ENCODE measurements at regions not wholly inside any gene's neighbourhood (a gene's known extent, or its start where the extent isn't known, plus 50 kb on each side); places are given as distances from the start of the nearest gene placed in this dataset.

GRCh38 chr12:19058235-19059021 lies 71.1 kb upstream of the PLEKHA5 start:
- Histone ChIP-seq H3K4me3 (ENCODE audit: control extremely low read depth in 1 of 5, extremely low read depth in 1 of 5, insufficient read depth in 1 of 5, low read depth in 2 of 5, low read length in 4 of 5) (no peak overlapping the region), H3K36me3 (replicated peaks in 1 of 2; ENCODE audit: control extremely low read depth in 1 of 2, control insufficient read depth in 1 of 2, extremely low read depth in 1 of 2, insufficient read depth in 2 of 2, low read length in 1 of 2) (no peaks in the 10 kb centered on the region), H3K79me2 (ENCODE audit: control insufficient read depth, insufficient read depth, low read length) (no peaks in the 10 kb centered on the region), H3K9me3 (ENCODE audit: control extremely low read depth in 1 of 3, control insufficient read depth in 2 of 3, insufficient read depth in 1 of 3, low read length in 2 of 3) (peaks cover 0 to under 1% (median 0%) of the 10 kb centered on the region in 3 donors), H3K27ac (ENCODE audit: low read length in 2 of 2) (no peak overlapping the region), H3K27me3 (replicated peaks in 1 of 4; ENCODE audit: control extremely low read depth in 1 of 4, control insufficient read depth in 3 of 4, insufficient read depth in 4 of 4, low read length in 3 of 4) (no peaks in the 10 kb centered on the region), H3K4me2 (replicated peaks; ENCODE audit: low read depth, low read length, poor library complexity, severe bottlenecking) (no peak overlapping the region), H4K20me1 (ENCODE audit: control insufficient read depth, insufficient read depth, low read length, poor library complexity, severe bottlenecking) (no peaks in the 10 kb centered on the region), H3K4me1 (ENCODE audit: control insufficient read depth in 2 of 2, insufficient read depth in 2 of 2, low read length in 2 of 2) (no peaks in the 10 kb centered on the region), H3K9ac (ENCODE audit: low read length) (no peak overlapping the region), H2AFZ (ENCODE audit: insufficient read depth, low read depth, low read length, poor library complexity, severe bottlenecking) (no peak overlapping the region)
- no peak for ATAC-seq (ENCODE audit: low read depth)
- Mint-ChIP-seq H3K4me1 (no peaks in the 10 kb centered on the region), H3K27ac (no peak overlapping the region), H3K27me3 (no peaks in the 10 kb centered on the region), H3K9me3 (ENCODE audit: insufficient read depth) (peaks cover 2% of the 10 kb centered on the region), H3K4me3 (no peak overlapping the region)
- intact Hi-C loops (cut with micrococcal nuclease), result no loop called here
- ChIA-PET POLR2A (no interaction called here), CTCF (no interaction called here)
- DNase-seq, result no peak
- no peak for TF ChIP-seq EZH2 (IDR thresholded peaks at IDR 0.05; ENCODE audit: borderline replicate concordance, insufficient read depth, low read depth, low read length, poor library complexity, severe bottlenecking)
- TF ChIP-seq CTCF (IDR thresholded peaks at IDR 0.05), result no peak
- 60% methylated on average over 3 of the region's 5 CpGs for WGBS (ENCODE audit: insufficient coverage)

- no CpG with 5 or more reads among the region's 2 CpGs for WGBS (ENCODE audit: insufficient coverage)
- no peak for TF ChIP-seq CTCF (IDR thresholded peaks at IDR 0.05)
- TF ChIP-seq EZH2 (IDR thresholded peaks at IDR 0.05; ENCODE audit: borderline replicate concordance, insufficient read depth, low read depth, low read length, poor library complexity, severe bottlenecking), result no peak
- H3K4me1 Mint-ChIP-seq, result no peaks in the 10 kb centered on the region
- ATAC-seq (ENCODE audit: low read depth) (no peak), DNase-seq (no peak)
- H4K20me1 ChIP-seq (ENCODE audit: control insufficient read depth, insufficient read depth, low read length, poor library complexity, severe bottlenecking), result no peaks in the 10 kb centered on the region
- intact Hi-C loops (cut with micrococcal nuclease), result no loop called here
- no peaks in the 10 kb centered on the region for H3K4me1 ChIP-seq (ENCODE audit: control insufficient read depth in 2 of 2, insufficient read depth in 2 of 2, low read length in 2 of 2)
- H3K27me3 Mint-ChIP-seq, result no peaks in the 10 kb centered on the region
- H3K4me3 Mint-ChIP-seq, result no peak overlapping the region
- H3K4me3 ChIP-seq (ENCODE audit: control extremely low read depth in 1 of 5, extremely low read depth in 1 of 5, insufficient read depth in 1 of 5, low read depth in 2 of 5, low read length in 4 of 5), result no peak overlapping the region
- H3K9me3 ChIP-seq (ENCODE audit: control extremely low read depth in 1 of 3, control insufficient read depth in 2 of 3, insufficient read depth in 1 of 3, low read length in 2 of 3), result peaks cover 0 to 3% (median 0%) of the 10 kb centered on the region in 3 donors
- H3K4me2 ChIP-seq (replicated peaks; ENCODE audit: low read depth, low read length, poor library complexity, severe bottlenecking), result no peak overlapping the region
- H3K27ac ChIP-seq (ENCODE audit: low read length in 2 of 2), result no peak overlapping the region
- POLR2A ChIA-PET, result no interaction called here
- no peaks in the 10 kb centered on the region for H3K27me3 ChIP-seq (replicated peaks in 1 of 4; ENCODE audit: control extremely low read depth in 1 of 4, control insufficient read depth in 3 of 4, insufficient read depth in 4 of 4, low read length in 3 of 4)
- CTCF ChIA-PET, result no interaction called here
- no peaks in the 10 kb centered on the region for H3K36me3 ChIP-seq (replicated peaks in 1 of 2; ENCODE audit: control extremely low read depth in 1 of 2, control insufficient read depth in 1 of 2, extremely low read depth in 1 of 2, insufficient read depth in 2 of 2, low read length in 1 of 2)
- H3K79me2 ChIP-seq (ENCODE audit: control insufficient read depth, insufficient read depth, low read length), result no peaks in the 10 kb centered on the region
- H3K9me3 Mint-ChIP-seq (ENCODE audit: insufficient read depth), result no peaks in the 10 kb centered on the region
- no peak overlapping the region for H2AFZ ChIP-seq (ENCODE audit: insufficient read depth, low read depth, low read length, poor library complexity, severe bottlenecking)
- H3K27ac Mint-ChIP-seq, result no peak overlapping the region
- no peak overlapping the region for H3K9ac ChIP-seq (ENCODE audit: low read length)
Measured at GRCh38 chr12:19064713-19065112, 64.8 kb upstream of the PLEKHA5 start.

All from B cell (primary cell).